Activated CD8-positive, alpha-beta T cell treated with anti-CD3 and anti-CD28 coated beads for 36 hours (primary cell): ENCODE measurements at regions not wholly inside any gene's neighbourhood (a gene's known extent, or its start where the extent isn't known, plus 50 kb on each side); places are given as distances from the start of the nearest gene placed in this dataset.

Experiments used
- ATAC-seq: fragments of 200-7000 bp; cut with Tn5 transposase; one replicate; pipeline ENCODE4 v1.10.0; 2021; ENCODE audit warnings: mild to moderate bottlenecking, moderate library complexity
- CTCF ChIA-PET: fragments of 350-600 bp; sonication (Branson Sonifier 250); formaldehyde crosslinking; loops from one replicate; lab custom pipeline; 2021; ENCODE audit warnings: antibody characterized with exemption; lab: Charles Lee
- POLR2A ChIA-PET: fragments of 350-600 bp; sonication (Branson Sonifier 250); formaldehyde crosslinking; loops from one replicate; lab custom pipeline; 2021; ENCODE audit warnings: antibody characterized with exemption; lab: Charles Lee
- DNase-seq: peaks from one replicate; pipeline ENCODE4 v3.0.0-alpha.2; 2020
- H3K27ac Mint-ChIP-seq: one replicate; pipeline ENCODE4 v1.8.0; 2021; ENCODE audit warnings: mild to moderate bottlenecking, mixed read lengths
- H3K27me3 Mint-ChIP-seq: one replicate; pipeline ENCODE4 v1.8.0; 2021; ENCODE audit warnings: mixed read lengths
- H3K36me3 Mint-ChIP-seq: one replicate; pipeline ENCODE4 v1.8.0; 2021; ENCODE audit warnings: low read depth, mixed read lengths
- H3K4me1 Mint-ChIP-seq: one replicate; pipeline ENCODE4 v1.8.0; 2021; ENCODE audit warnings: low read depth, mixed read lengths
- H3K4me3 Mint-ChIP-seq: one replicate; pipeline ENCODE4 v1.8.0; 2021; ENCODE audit warnings: mild to moderate bottlenecking, moderate library complexity, mixed read lengths
- H3K9me3 Mint-ChIP-seq: one replicate; pipeline ENCODE4 v1.8.0; 2021; ENCODE audit warnings: mixed read lengths
- intact Hi-C: fragments of 100-400 bp; cut with micrococcal nuclease; formaldehyde crosslinking; loops from one replicate; pipeline ENCODE4 v1.10.0; 2022
- TF ChIP-seq, protein P1 (sequence below): fragments of 200-600 bp; IDR thresholded peaks from one replicate; pipeline ENCODE4 v1.8.0; 2022; ENCODE audit warnings: antibody characterized with exemption, mild to moderate bottlenecking

DNA sequence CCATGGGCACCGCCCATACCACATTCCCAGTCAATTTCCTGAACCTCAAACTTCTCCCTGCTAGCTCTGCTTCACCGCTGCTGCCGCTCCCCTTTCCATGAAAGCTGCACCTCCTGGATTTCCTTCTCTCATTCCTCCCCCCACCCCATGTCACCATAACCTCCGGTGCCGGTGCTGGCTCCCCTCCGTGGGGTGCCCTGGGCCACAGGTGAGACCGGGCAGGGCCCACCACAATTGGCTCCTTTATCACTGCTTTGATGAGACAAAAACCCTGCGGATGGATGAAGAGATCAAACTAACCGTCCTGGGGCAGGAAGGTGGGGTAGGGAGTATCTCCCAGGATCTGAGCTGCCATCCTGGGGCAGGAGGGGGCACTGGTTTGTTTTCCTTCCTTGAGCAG, 111.3 kb upstream of the LHX1 start:
- ChIA-PET POLR2A (no interaction called here), CTCF (no interaction called here)
- no peaks in the 10 kb centered on the region for H3K4me1 Mint-ChIP-seq
- H3K9me3 Mint-ChIP-seq = no peaks in the 10 kb centered on the region
- no peak overlapping the region for H3K4me3 Mint-ChIP-seq
- TF ChIP-seq, protein P1, sequence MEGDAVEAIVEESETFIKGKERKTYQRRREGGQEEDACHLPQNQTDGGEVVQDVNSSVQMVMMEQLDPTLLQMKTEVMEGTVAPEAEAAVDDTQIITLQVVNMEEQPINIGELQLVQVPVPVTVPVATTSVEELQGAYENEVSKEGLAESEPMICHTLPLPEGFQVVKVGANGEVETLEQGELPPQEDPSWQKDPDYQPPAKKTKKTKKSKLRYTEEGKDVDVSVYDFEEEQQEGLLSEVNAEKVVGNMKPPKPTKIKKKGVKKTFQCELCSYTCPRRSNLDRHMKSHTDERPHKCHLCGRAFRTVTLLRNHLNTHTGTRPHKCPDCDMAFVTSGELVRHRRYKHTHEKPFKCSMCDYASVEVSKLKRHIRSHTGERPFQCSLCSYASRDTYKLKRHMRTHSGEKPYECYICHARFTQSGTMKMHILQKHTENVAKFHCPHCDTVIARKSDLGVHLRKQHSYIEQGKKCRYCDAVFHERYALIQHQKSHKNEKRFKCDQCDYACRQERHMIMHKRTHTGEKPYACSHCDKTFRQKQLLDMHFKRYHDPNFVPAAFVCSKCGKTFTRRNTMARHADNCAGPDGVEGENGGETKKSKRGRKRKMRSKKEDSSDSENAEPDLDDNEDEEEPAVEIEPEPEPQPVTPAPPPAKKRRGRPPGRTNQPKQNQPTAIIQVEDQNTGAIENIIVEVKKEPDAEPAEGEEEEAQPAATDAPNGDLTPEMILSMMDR = no peak
- DNase-seq = no peak
- intact Hi-C loops = no loop called here
- ATAC-seq = no peak
- H3K27ac Mint-ChIP-seq = no peak overlapping the region
- no peaks in the 10 kb centered on the region for H3K36me3 Mint-ChIP-seq
- H3K27me3 Mint-ChIP-seq = peaks cover 38% of the 10 kb centered on the region

DNA sequence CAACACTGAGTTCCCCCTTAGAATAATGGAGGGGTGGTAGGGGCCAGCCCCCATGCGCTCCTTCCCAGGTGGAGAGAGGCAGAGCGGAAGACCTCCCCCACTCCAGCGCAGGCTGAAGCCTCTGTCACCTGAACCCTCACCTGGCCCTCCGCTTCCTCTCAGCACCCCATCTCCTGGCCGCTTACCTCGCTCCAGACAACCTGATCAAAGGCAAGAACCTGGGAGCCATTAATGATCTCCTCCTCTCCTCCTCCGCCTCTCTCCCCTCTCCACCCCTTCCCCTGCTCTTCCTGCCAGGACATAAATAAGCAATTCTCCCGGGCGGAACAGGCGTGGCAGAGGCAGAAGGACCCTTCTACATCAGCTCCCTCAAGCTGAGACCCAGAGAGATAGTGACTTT, 110.2 kb upstream of the LHX1 start:
- CTCF ChIA-PET = no interaction called here
- peaks cover 36% of the 10 kb centered on the region for H3K27me3 Mint-ChIP-seq
- intact Hi-C loops = no loop called here
- POLR2A ChIA-PET = no interaction called here
- no peaks in the 10 kb centered on the region for H3K9me3 Mint-ChIP-seq
- DNase-seq = no peak
- no peaks in the 10 kb centered on the region for H3K36me3 Mint-ChIP-seq
- TF ChIP-seq, protein P1 = no peak
- no peak overlapping the region for H3K4me3 Mint-ChIP-seq
- H3K27ac Mint-ChIP-seq = no peak overlapping the region
- no peak for ATAC-seq
- no peaks in the 10 kb centered on the region for H3K4me1 Mint-ChIP-seq

DNA sequence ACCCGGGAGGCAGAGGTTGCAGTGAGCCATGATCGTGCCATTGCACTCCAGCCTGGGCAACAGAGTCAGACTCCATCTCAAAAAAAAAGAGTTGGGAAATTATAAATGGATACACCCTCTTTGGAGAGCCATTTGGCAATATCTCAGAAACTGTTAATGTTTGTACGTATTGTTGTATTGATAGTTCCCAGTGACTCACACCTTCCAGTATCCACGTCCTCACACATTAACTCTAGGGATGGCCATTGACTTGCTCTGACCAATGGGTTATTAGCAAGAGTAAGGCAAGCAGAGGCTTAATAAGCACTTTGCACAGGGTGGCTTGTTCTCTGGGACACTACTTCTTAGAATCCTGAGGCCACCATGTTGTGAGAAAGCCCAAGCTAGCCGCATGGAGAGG, 107.6 kb upstream of the LHX1 start:
- ATAC-seq = no peak
- Mint-ChIP-seq H3K36me3 (no peaks in the 10 kb centered on the region), H3K27ac (no peak overlapping the region), H3K4me1 (no peaks in the 10 kb centered on the region), H3K27me3 (peaks cover 28% of the 10 kb centered on the region), H3K9me3 (no peaks in the 10 kb centered on the region), H3K4me3 (no peak overlapping the region)
- POLR2A ChIA-PET = no interaction called here
- intact Hi-C loops = no loop called here
- TF ChIP-seq, protein P1 = no peak
- CTCF ChIA-PET = no interaction called here
- DNase-seq = no peak

DNA sequence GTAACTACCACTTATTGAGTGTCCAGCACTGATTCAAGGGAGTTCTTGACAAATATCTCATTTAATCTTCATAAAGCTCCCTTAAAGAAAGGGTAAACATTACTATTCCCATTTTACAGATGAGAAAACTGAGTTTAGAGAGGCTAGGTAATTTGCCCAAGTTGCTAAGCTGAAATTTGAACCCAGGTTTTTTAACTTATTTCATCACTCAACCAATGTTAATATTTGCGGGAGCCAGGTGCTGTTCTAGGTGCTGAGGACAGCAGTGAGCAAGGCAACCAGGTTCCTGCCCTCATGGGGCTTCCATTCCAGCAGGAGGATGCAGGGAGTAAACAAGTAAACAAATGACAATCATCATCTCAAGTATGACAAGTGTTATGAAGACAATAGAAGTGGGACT, 104.0 kb upstream of the LHX1 start:
- TF ChIP-seq, protein P1 = no peak
- ATAC-seq (no peak), DNase-seq (no peak)
- intact Hi-C loops = no loop called here
- CTCF ChIA-PET = no interaction called here
- H3K27ac Mint-ChIP-seq = no peak overlapping the region
- H3K27me3 Mint-ChIP-seq = peaks cover 10% of the 10 kb centered on the region
- H3K4me1 Mint-ChIP-seq = no peaks in the 10 kb centered on the region
- POLR2A ChIA-PET = no interaction called here
- H3K9me3 Mint-ChIP-seq = no peaks in the 10 kb centered on the region
- H3K36me3 Mint-ChIP-seq = no peaks in the 10 kb centered on the region
- H3K4me3 Mint-ChIP-seq = no peak overlapping the region

DNA sequence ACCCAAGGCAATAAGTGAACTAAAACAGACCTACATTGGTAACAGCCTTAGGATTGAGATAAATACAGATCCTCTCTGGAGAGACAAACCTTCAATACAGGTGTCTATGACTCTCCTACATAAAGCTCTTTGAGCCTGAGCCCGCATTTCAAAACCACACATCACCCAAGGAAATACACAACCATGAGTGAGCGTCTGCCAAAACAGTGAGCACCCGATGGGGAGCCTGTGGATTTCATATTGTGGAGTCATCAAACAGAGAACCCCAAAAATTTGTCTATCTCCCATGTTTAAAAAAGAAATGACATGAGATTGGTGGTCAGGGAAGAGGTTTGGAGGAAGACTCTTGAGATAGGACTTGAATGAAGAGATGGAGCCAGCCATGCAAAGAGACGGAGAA, 102.2 kb upstream of the LHX1 start:
- POLR2A ChIA-PET = no interaction called here
- Mint-ChIP-seq H3K27me3 (peaks cover 9% of the 10 kb centered on the region), H3K4me1 (no peaks in the 10 kb centered on the region), H3K9me3 (no peaks in the 10 kb centered on the region), H3K4me3 (no peak overlapping the region), H3K27ac (no peak overlapping the region), H3K36me3 (no peaks in the 10 kb centered on the region)
- intact Hi-C loops = no loop called here
- DNase-seq (no peak), ATAC-seq (no peak)
- TF ChIP-seq, protein P1 = no peak
- CTCF ChIA-PET = no interaction called here
